GM21619 (cell line): ENCODE measurements at regions not wholly inside any gene's neighbourhood (a gene's known extent, or its start where the extent isn't known, plus 50 kb on each side); places are given as distances from the start of the nearest gene placed in this dataset.

ENCODE experiments used
- ATAC-seq: cut with Tn5 transposase; IDR thresholded peaks from one replicate; pipeline ENCODE4 v1.9.1; 2021; ENCODE audit not compliant: unreplicated experiment

GRCh38 chr20:52654567-52654966 is 317.6 kb upstream of the TSHZ2 start:
- ATAC-seq = no peak

GRCh38 chr20:52652271-52652670 is 319.9 kb upstream of the TSHZ2 start:
- no peak for ATAC-seq

GRCh38 chr20:52649727-52650126 is 322.4 kb upstream of the TSHZ2 start:
- ATAC-seq = no peak

GRCh38 chr20:52645822-52646221 is 326.3 kb upstream of the TSHZ2 start:
- no peak for ATAC-seq

GRCh38 chr20:52643034-52643433 is 329.1 kb upstream of the TSHZ2 start:
- no peak for ATAC-seq

- ATAC-seq = no peak
These were observed 335.0 kb upstream of the TSHZ2 start for GRCh38 chr20:52637201-52637600.

- no peak for ATAC-seq
These were observed 340.7 kb upstream of the TSHZ2 start for GRCh38 chr20:52631469-52631868.

GRCh38 chr20:52630138-52630537 is 342.0 kb upstream of the TSHZ2 start:
- no peak for ATAC-seq

- no peak for ATAC-seq
These were observed 347.9 kb upstream of the TSHZ2 start for GRCh38 chr20:52624281-52624680.

- no peak for ATAC-seq
These were observed 350.1 kb upstream of the TSHZ2 start for GRCh38 chr20:52622081-52622480.

GRCh38 chr20:52621401-52621800 is 350.8 kb upstream of the TSHZ2 start:
- no peak for ATAC-seq

GRCh38 chr20:52619671-52620070 is 352.5 kb upstream of the TSHZ2 start:
- no peak for ATAC-seq

- ATAC-seq = no peak
These were observed 353.1 kb upstream of the TSHZ2 start for GRCh38 chr20:52619101-52619500.

- ATAC-seq = no peak
These were observed 355.5 kb upstream of the TSHZ2 start for GRCh38 chr20:52616629-52617028.

GRCh38 chr20:52614051-52614863 is 357.9 kb upstream of the TSHZ2 start:
- ATAC-seq = no peak

GRCh38 chr20:52612046-52612632 is 360.0 kb upstream of the TSHZ2 start:
- no peak for ATAC-seq

- no peak for ATAC-seq
These were observed 361.4 kb upstream of the TSHZ2 start for GRCh38 chr20:52610749-52611148.

GRCh38 chr20:52601295-52601971 is 370.7 kb upstream of the TSHZ2 start:
- ATAC-seq = no peak

- no peak for ATAC-seq
These were observed 375.9 kb upstream of the TSHZ2 start for GRCh38 chr20:52596256-52596655.

GRCh38 chr20:52595518-52595917 is 376.6 kb upstream of the TSHZ2 start:
- no peak for ATAC-seq

GRCh38 chr20:52593654-52594053 is 378.5 kb upstream of the TSHZ2 start:
- no peak for ATAC-seq

GRCh38 chr20:52592567-52592966 is 379.6 kb upstream of the TSHZ2 start:
- no peak for ATAC-seq
